Glomerular visceral epithelial cell (primary cell): ENCODE measurements at regions not wholly inside any gene's neighbourhood (a gene's known extent, or its start where the extent isn't known, plus 50 kb on each side); places are given as distances from the start of the nearest gene placed in this dataset.
"Not testable (repeated sequence)": the region's sequence is repeated elsewhere in the genome, so short reads cannot be mapped to it uniquely, and the experiment has no call there.

Experiments
- DNase-seq: peaks from one replicate; pipeline ENCODE4 v3.0.0-alpha.2; 2016; ENCODE audit errors: extremely low spot score

GRCh38 chr2:183530333-183530901 lies 406.2 kb downstream of the NUP35 start:
- no peak for DNase-seq

GRCh38 chr2:183532514-183532913 lies 408.3 kb downstream of the NUP35 start:
- no peak for DNase-seq

GRCh38 chr2:183533021-183533420 lies 408.8 kb downstream of the NUP35 start:
- no peak for DNase-seq

GRCh38 chr2:183536290-183536689 lies 412.0 kb downstream of the NUP35 start:
- no peak for DNase-seq

- DNase-seq = no peak
These were observed 412.5 kb downstream of the NUP35 start for GRCh38 chr2:183536714-183537113.

GRCh38 chr2:183541766-183542165 lies 417.5 kb downstream of the NUP35 start:
- DNase-seq = peak; percentile 44

GRCh38 chr2:183542606-183543005 lies 418.4 kb downstream of the NUP35 start:
- no peak for DNase-seq

GRCh38 chr2:183543222-183543621 lies 419.0 kb downstream of the NUP35 start:
- DNase-seq = no peak

- peak; percentile 33 for DNase-seq
These were observed 419.5 kb downstream of the NUP35 start for GRCh38 chr2:183543731-183544130.

GRCh38 chr2:183546560-183547350 lies 422.5 kb downstream of the NUP35 start:
- not testable (repeated sequence) for DNase-seq

- DNase-seq = no peak
These were observed 428.5 kb downstream of the NUP35 start for GRCh38 chr2:183552716-183553115.

GRCh38 chr2:183564726-183565125 lies 440.5 kb downstream of the NUP35 start:
- DNase-seq = no peak

GRCh38 chr2:183575481-183575880 lies 451.2 kb downstream of the NUP35 start:
- no peak for DNase-seq

GRCh38 chr2:183579686-183580085 lies 455.4 kb downstream of the NUP35 start:
- DNase-seq = no peak

GRCh38 chr2:183592271-183592670 lies 468.0 kb downstream of the NUP35 start:
- no peak for DNase-seq

- DNase-seq = no peak
These were observed 469.9 kb downstream of the NUP35 start for GRCh38 chr2:183594150-183594549.

GRCh38 chr2:183597841-183598240 lies 473.6 kb downstream of the NUP35 start:
- DNase-seq = no peak

GRCh38 chr2:183604065-183604464 lies 479.8 kb downstream of the NUP35 start:
- DNase-seq = no peak

- no peak for DNase-seq
These were observed 481.2 kb downstream of the NUP35 start for GRCh38 chr2:183605440-183605839.

GRCh38 chr2:183606022-183606717 lies 481.9 kb downstream of the NUP35 start:
- no peak for DNase-seq

GRCh38 chr2:183606718-183607085 lies 482.5 kb downstream of the NUP35 start:
- DNase-seq = no peak

GRCh38 chr2:183607995-183608394 lies 483.8 kb downstream of the NUP35 start:
- no peak for DNase-seq

GRCh38 chr2:183608747-183609146 lies 484.5 kb downstream of the NUP35 start:
- no peak for DNase-seq
